K562 (cell line): ENCODE measurements at regions not wholly inside any gene's neighbourhood (a gene's known extent, or its start where the extent isn't known, plus 50 kb on each side); places are given as distances from the start of the nearest gene placed in this dataset.

Experiments used
- ATAC-seq: fragments of 200-7000 bp; cut with Tn5 transposase; 3 replicates; pipeline ENCODE4 v1.9.1; 2020; ENCODE audit warnings: moderate library complexity
- BruUV-seq: library from RNA; stranded (reverse); fragments of 400-500 nt; replicated peaks from 2 replicates; lab custom pipeline; 2021; lab: Mats Ljungman, UMichigan
- CTCF ChIA-PET: fragments of 300-600 bp; formaldehyde crosslinking; extraction: SDS; loops from one replicate; lab custom pipeline; 2021; ENCODE audit warnings: low intra/inter-chr PET ratio; lab: Yijun Ruan, JAX
- POLR2A ChIA-PET: fragments of 300-600, 350-650 bp; sonication (Branson Sonifier 250); formaldehyde crosslinking; extraction: SDS; loops from one replicate; lab custom pipeline; 2021; ENCODE audit warnings: antibody characterized with exemption, inconsistent platforms; lab: Yijun Ruan, JAX
- DNase-seq, 4 experiments: peaks; one replicate each; pipeline versions ENCODE4 v3.0.0 to v3.0.0-alpha.2; 2011 to 2018; ENCODE audit warnings: low spot score in 3 of 4, mixed read lengths in 3 of 4; ENCODE audit errors: extremely low read depth in 1 of 4
- FAIRE-seq: peaks from 2 replicates; lab custom pipeline; 2011; peaks lifted over from hg19 to GRCh38; lab: Jason Lieb, UNC
- H2AFZ ChIP-seq: 2 replicates; pipeline ENCODE4 v1.6.0; 2011; ENCODE audit warnings: low read depth, low read length, control low read depth, inconsistent platforms
- H3K27ac ChIP-seq: fragments of 200-600 bp; 3 replicates; pipeline ENCODE4 v1.8.0; 2011; ENCODE audit warnings: low read depth, mild to moderate bottlenecking, control low read depth, inconsistent platforms, low read length, moderate library complexity, mixed read lengths; ENCODE audit errors: extremely low read depth
- H3K27me3 ChIP-seq, 2 experiments: fragments of 300-600 bp in 1 of 2; 2 replicates in 1 of 2; 3 replicates in 1 of 2; pipeline versions ENCODE4 v1.6.0 to v1.8.0; 2011; ENCODE audit warnings: inconsistent platforms in 2 of 2, low read length in 2 of 2, mild to moderate bottlenecking in 1 of 2, mixed read lengths in 1 of 2, moderate library complexity in 1 of 2; ENCODE audit not compliant: control insufficient read depth in 2 of 2, insufficient read depth in 2 of 2
- H3K36me3 ChIP-seq: fragments of 300-600 bp; 3 replicates; pipeline ENCODE4 v1.8.0; 2011; ENCODE audit warnings: mild to moderate bottlenecking, low read length, inconsistent platforms; ENCODE audit not compliant: control insufficient read depth, insufficient read depth
- H3K4me1 ChIP-seq, 2 experiments: fragments of 200-600 bp in 1 of 2; replicated peaks in 1 of 2; 2 replicates in 1 of 2; 3 replicates in 1 of 2; pipeline versions ENCODE4 v1.5.1 to v1.8.0; 2011; ENCODE audit warnings: inconsistent platforms in 2 of 2, low read length in 2 of 2, mild to moderate bottlenecking in 1 of 2, mixed read lengths in 1 of 2, moderate library complexity in 1 of 2; ENCODE audit not compliant: control insufficient read depth in 2 of 2, insufficient read depth in 2 of 2
- H3K4me2 ChIP-seq: 2 replicates; pipeline ENCODE4 v1.6.1; 2011; ENCODE audit warnings: low read length, control low read depth, inconsistent platforms, mixed read lengths; ENCODE audit not compliant: insufficient read depth
- H3K4me3 ChIP-seq: fragments of 200-600 bp; sonication (generic), shearing (Covaris generic); 2 replicates; pipeline ENCODE4 v1.5.1; 2016; ENCODE audit warnings: control low read depth, inconsistent platforms
- H3K79me2 ChIP-seq: fragments of 200-600 bp; 3 replicates; pipeline ENCODE4 v1.8.0; 2011; ENCODE audit warnings: low read length, inconsistent platforms; ENCODE audit not compliant: control insufficient read depth, insufficient read depth
- H3K9ac ChIP-seq, 2 experiments: 2 replicates each; pipeline versions ENCODE4 v1.6.0 to v1.6.1; 2011; ENCODE audit warnings: low read depth in 2 of 2, low read length in 2 of 2, control low read depth in 1 of 2, inconsistent platforms in 1 of 2, mild to moderate bottlenecking in 1 of 2, mixed read lengths in 1 of 2; ENCODE audit not compliant: insufficient read depth in 1 of 2
- H3K9me1 ChIP-seq: one replicate; pipeline ENCODE4 v1.6.0; 2011; ENCODE audit warnings: inconsistent platforms, mild to moderate bottlenecking, low read length, moderate library complexity; ENCODE audit not compliant: control insufficient read depth, insufficient read depth
- H3K9me3 ChIP-seq: replicated peaks from 2 replicates; pipeline ENCODE4 v1.5.1; 2011; ENCODE audit warnings: low read depth, low read length, inconsistent platforms; ENCODE audit not compliant: control insufficient read depth, insufficient read depth
- H4K20me1 ChIP-seq: replicated peaks from 2 replicates; pipeline ENCODE4 v1.6.1; 2011; ENCODE audit warnings: low read length, inconsistent platforms, mixed read lengths; ENCODE audit not compliant: control insufficient read depth, insufficient read depth
- ARID3B ChIP-seq: fragments of 250-450 bp; sonication (Bioruptor Pico); IDR thresholded peaks from 2 replicates; pipeline ENCODE4 v1.4.0; 2020; ENCODE audit warnings: borderline replicate concordance
- EWSR1 ChIP-seq: fragments of 450-650 bp; IDR thresholded peaks from 2 replicates; pipeline ENCODE4 v1.6.1; 2018; ENCODE audit warnings: borderline replicate concordance, mild to moderate bottlenecking, low read depth, moderate library complexity; ENCODE audit not compliant: partially characterized antibody
- FUS ChIP-seq: fragments of 200-400 bp; formaldehyde crosslinking; optimal IDR thresholded peaks from 2 replicates; pipeline ENCODE3; 2017; ENCODE audit warnings: low read depth, low read length
- GMEB1 ChIP-seq: fragments of 250-450 bp; sonication (Bioruptor Pico); IDR thresholded peaks from 2 replicates; pipeline ENCODE4 v1.4.0; 2020; ENCODE audit warnings: mild to moderate bottlenecking
- HLTF ChIP-seq: fragments of 450-650 bp; IDR thresholded peaks from 2 replicates; pipeline ENCODE4 v1.6.1; 2016
- ILF3 ChIP-seq: fragments of 450-650 bp; IDR thresholded peaks from 2 replicates; pipeline ENCODE4 v1.6.1; 2018; ENCODE audit warnings: antibody characterized with exemption, mild to moderate bottlenecking, moderate library complexity, borderline replicate concordance
- MCM2 ChIP-seq: fragments of 450-650 bp; IDR thresholded peaks from 2 replicates; pipeline ENCODE4 v1.6.1; 2017; ENCODE audit warnings: low read depth, mild to moderate bottlenecking
- OTX1 ChIP-seq: fragments of 450-650 bp; formaldehyde crosslinking; IDR thresholded peaks from 2 replicates; pipeline ENCODE4 v1.4.0; 2022; ENCODE audit warnings: mild to moderate bottlenecking
- POLR3G ChIP-seq: IDR thresholded peaks from 2 replicates; pipeline ENCODE4 v1.6.1; 2011; ENCODE audit not compliant: insufficient read length, insufficient replicate concordance; ENCODE audit errors: extremely low read depth
- PURB ChIP-seq: sonication (generic); formaldehyde crosslinking; IDR thresholded peaks from 2 replicates; pipeline ENCODE4 v1.9.0; 2021; ENCODE audit warnings: low read depth, mild to moderate bottlenecking, missing genetic modification reagents
- SP2 ChIP-seq: IDR thresholded peaks from 2 replicates; pipeline ENCODE4 v1.6.1; 2011; ENCODE audit warnings: mild to moderate bottlenecking, low read depth, low read length, moderate library complexity; ENCODE audit not compliant: poor library complexity, severe bottlenecking; ENCODE audit errors: extremely low read depth
- SREBF2 ChIP-seq: sonication (generic); formaldehyde crosslinking; IDR thresholded peaks from 2 replicates; pipeline ENCODE4 v1.4.0; 2020; ENCODE audit warnings: mild to moderate bottlenecking, missing genetic modification reagents
- ZNF24 ChIP-seq: fragments of 450-650 bp; IDR thresholded peaks from 2 replicates; pipeline ENCODE4 v1.6.1; 2016
- ZNF280A ChIP-seq: fragments of 450-650 bp; IDR thresholded peaks from 2 replicates; pipeline ENCODE4 v1.6.1; 2018; ENCODE audit warnings: mild to moderate bottlenecking, low read depth; ENCODE audit not compliant: partially characterized antibody
- ZZZ3 ChIP-seq: fragments of 450-650 bp; IDR thresholded peaks from 2 replicates; pipeline ENCODE4 v1.6.1; 2016; ENCODE audit warnings: antibody characterized with exemption, mild to moderate bottlenecking, moderate library complexity
- WGBS: fragments of 100-300 bp; shearing (Covaris generic); methylation state at CpG from one replicate; pipeline ENCODE4 v1.1.6; 2016; ENCODE audit warnings: low coverage, mixed read lengths; ENCODE audit not compliant: insufficient coverage; ENCODE audit errors: missing lambda C conversion rate; 5-methylcytosine and 5-hydroxymethylcytosine counted together
- in situ Hi-C: fragments of 300-500 bp; cut with MboI; formaldehyde crosslinking; loops from 4 replicates; pipeline ENCODE4 v1.15.0; 2018; ENCODE audit warnings: inconsistent platforms, mixed read lengths
- intact Hi-C: fragments of 100-400 bp; cut with micrococcal nuclease; formaldehyde crosslinking; loops from 2 replicates; pipeline ENCODE4 v1.14.2; 2022

- TF ChIP-seq ILF3 (no peak), GMEB1 (CRISPR knock-in tag) (no peak)
Measured at GRCh38 chr2:5617796-5618195, 74.4 kb upstream of the SOX11 start (continued).

GRCh38 chr2:5618271-5618670 lies 73.9 kb upstream of the SOX11 start:
- no peaks in the 10 kb centered on the region for H3K9me1 ChIP-seq
- no peaks in the 10 kb centered on the region for H3K36me3 ChIP-seq
- ChIA-PET CTCF (no interaction called here), POLR2A (interaction anchor here (0.6 kb wide), 1 partner anchor 93 kb away, joined by 3 read pairs; no protein-coding TSS in a partner anchor)
- H3K4me1 ChIP-seq, result no peaks in the 10 kb centered on the region
- no peaks in the 10 kb centered on the region for H3K9me3 ChIP-seq
- in situ Hi-C loops (no loop called here), intact Hi-C loops (no loop called here)
- H2AFZ ChIP-seq, result no peak overlapping the region
- H3K4me2 ChIP-seq, result no peak overlapping the region
- H3K27me3 ChIP-seq, result no peaks in the 10 kb centered on the region
- no peaks in the 10 kb centered on the region for H3K79me2 ChIP-seq
- 1% methylated on average over 4 of the region's 4 CpGs for WGBS
- ATAC-seq, result no peak
- no peak overlapping the region for H3K4me3 ChIP-seq
- no peak for DNase-seq
- no peaks in the 10 kb centered on the region for H4K20me1 ChIP-seq
- no TSS peak for BruUV-seq
- H3K27ac ChIP-seq, result no peak overlapping the region
- no peak overlapping the region for H3K9ac ChIP-seq
- FAIRE-seq, result no peak
- no peak for TF ChIP-seq ZNF280A
- TF ChIP-seq MCM2, result no peak
- no peak for TF ChIP-seq ZNF24
- TF ChIP-seq FUS, result no peak
- no peak for TF ChIP-seq SREBF2 (CRISPR knock-in tag)
- TF ChIP-seq POLR3G, result no peak
- TF ChIP-seq GMEB1 (CRISPR knock-in tag), result no peak
- no peak for TF ChIP-seq OTX1 (CRISPR knock-in tag)
- no peak for TF ChIP-seq HLTF
- no peak for TF ChIP-seq EWSR1
- no peak for TF ChIP-seq ARID3B (CRISPR knock-in tag)
- no peak for TF ChIP-seq SP2
- no peak for TF ChIP-seq ZZZ3
- TF ChIP-seq PURB (CRISPR knock-in tag), result no peak
